Esophagus squamous epithelium (tissue), 4 donors: ENCODE measurements at regions not wholly inside any gene's neighbourhood (a gene's known extent, or its start where the extent isn't known, plus 50 kb on each side); places are given as distances from the start of the nearest gene placed in this dataset.

ENCODE experiments used
- CTCF ChIP-seq, 6 experiments: fragments of 450-650 bp in 4 of 6; fragments of 200-600 bp in 2 of 6; sonication (generic) in 2 of 6; IDR thresholded peaks; one replicate each; pipeline ENCODE4 v1.5.1; 2016 to 2019; ENCODE audit warnings: antibody characterized with exemption in 6 of 6, mild to moderate bottlenecking in 4 of 6, moderate library complexity in 4 of 6
- POLR2A ChIP-seq, 4 donors: fragments of 450-650 bp; IDR thresholded peaks; one replicate each; pipeline ENCODE4 v1.6.1; 2017; ENCODE audit warnings: antibody characterized with exemption in 4 of 4, mild to moderate bottlenecking in 4 of 4, moderate library complexity in 3 of 4

GRCh38 chr5:32916648-32917047 lies 205.5 kb downstream of the NPR3 start:
- peak in 5 of 6 experiments; percentile 41 to 80 (median 59) for TF ChIP-seq CTCF (IDR thresholded peaks at IDR 0.05)
- no peak for TF ChIP-seq POLR2A (IDR thresholded peaks at IDR 0.05)
